Trophoblast cell (in vitro differentiated cells and primary cell): ENCODE measurements at regions not wholly inside any gene's neighbourhood (a gene's known extent, or its start where the extent isn't known, plus 50 kb on each side); places are given as distances from the start of the nearest gene placed in this dataset.

Source experiments
- DNase-seq, 2 donors: peaks; one replicate each; pipeline ENCODE4 v3.0.0-alpha.2; 2016
- H2AFZ ChIP-seq: 2 replicates; pipeline ENCODE4 v1.6.1; 2013; ENCODE audit warnings: low read length, moderate library complexity, mild to moderate bottlenecking; ENCODE audit not compliant: insufficient read depth, poor library complexity
- H2AK5ac ChIP-seq: 2 replicates; pipeline ENCODE4 v1.6.1; 2013; ENCODE audit warnings: mild to moderate bottlenecking, low read length
- H2BK120ac ChIP-seq: 2 replicates; pipeline ENCODE4 v1.6.1; 2013; ENCODE audit warnings: low read length, mild to moderate bottlenecking, moderate library complexity; ENCODE audit not compliant: insufficient read depth, poor library complexity
- H2BK12ac ChIP-seq: 2 replicates; pipeline ENCODE4 v1.6.1; 2013; ENCODE audit warnings: mild to moderate bottlenecking, low read length, moderate library complexity
- H2BK5ac ChIP-seq: 2 replicates; pipeline ENCODE4 v1.6.1; 2013; ENCODE audit warnings: low read length, low read depth, moderate library complexity, mild to moderate bottlenecking; ENCODE audit not compliant: poor library complexity
- H3K14ac ChIP-seq: 2 replicates; pipeline ENCODE4 v1.6.1; 2013; ENCODE audit warnings: mild to moderate bottlenecking, low read length
- H3K18ac ChIP-seq: 2 replicates; pipeline ENCODE4 v1.6.1; 2013; ENCODE audit warnings: mild to moderate bottlenecking, low read length
- H3K23ac ChIP-seq: 2 replicates; pipeline ENCODE4 v1.6.1; 2013; ENCODE audit warnings: low read length
- H3K27ac ChIP-seq: 2 replicates; pipeline ENCODE4 v1.5.1; 2013; ENCODE audit warnings: low read depth, mild to moderate bottlenecking, inconsistent platforms, low read length, moderate library complexity
- H3K27me3 ChIP-seq: 2 replicates; pipeline ENCODE4 v1.6.1; 2013; ENCODE audit warnings: inconsistent platforms, mild to moderate bottlenecking, low read length, moderate library complexity; ENCODE audit not compliant: insufficient read depth
- H3K36me3 ChIP-seq, 2 experiments: 1 replicate in 1 of 2; 2 replicates in 1 of 2; pipeline ENCODE4 v1.6.1; 2013; ENCODE audit warnings: low read length in 2 of 2, mild to moderate bottlenecking in 2 of 2, moderate library complexity in 1 of 2; ENCODE audit not compliant: insufficient read depth in 2 of 2, control insufficient read depth in 1 of 2
- H3K4ac ChIP-seq: 2 replicates; pipeline ENCODE4 v1.6.1; 2013; ENCODE audit warnings: low read depth, mild to moderate bottlenecking, low read length, moderate library complexity
- H3K4me1 ChIP-seq, 2 experiments: 1 replicate in 1 of 2; 2 replicates in 1 of 2; pipeline ENCODE4 v1.6.1; 2013; ENCODE audit warnings: low read length in 2 of 2, mild to moderate bottlenecking in 2 of 2, moderate library complexity in 1 of 2; ENCODE audit not compliant: insufficient read depth in 2 of 2, control insufficient read depth in 1 of 2
- H3K4me2 ChIP-seq: 2 replicates; pipeline ENCODE4 v1.6.1; 2013; ENCODE audit warnings: inconsistent platforms, mild to moderate bottlenecking, low read length, moderate library complexity
- H3K4me3 ChIP-seq: 2 replicates; pipeline ENCODE4 v1.5.1; 2013; ENCODE audit warnings: mild to moderate bottlenecking, low read depth, low read length, inconsistent platforms
- H3K79me1 ChIP-seq: one replicate; pipeline ENCODE4 v1.6.1; 2013; ENCODE audit warnings: low read length
- H3K79me2 ChIP-seq: 2 replicates; pipeline ENCODE4 v1.6.1; 2013; ENCODE audit warnings: low read length, mild to moderate bottlenecking; ENCODE audit not compliant: control insufficient read depth, insufficient read depth, poor library complexity
- H3K9ac ChIP-seq: 2 replicates; pipeline ENCODE4 v1.6.1; 2013; ENCODE audit warnings: mild to moderate bottlenecking, low read length
- H3K9me3 ChIP-seq: 2 replicates; pipeline ENCODE4 v1.6.1; 2013; ENCODE audit warnings: low read depth, mild to moderate bottlenecking, control low read depth, inconsistent platforms, low read length; ENCODE audit not compliant: insufficient read depth
- H4K12ac ChIP-seq: 2 replicates; pipeline ENCODE4 v1.6.1; 2013; ENCODE audit warnings: low read depth, mild to moderate bottlenecking, low read length, moderate library complexity
- H4K8ac ChIP-seq: 2 replicates; pipeline ENCODE4 v1.6.1; 2013; ENCODE audit warnings: low read depth, mild to moderate bottlenecking, low read length, moderate library complexity
- H4K91ac ChIP-seq: one replicate; pipeline ENCODE4 v1.6.1; 2013; ENCODE audit warnings: low read depth, mild to moderate bottlenecking, low read length, moderate library complexity
- WGBS: extraction: QIAGEN DNeasy Blood & Tissue Kit; methylation state at CpG from one replicate; pipeline ENCODE4 v1.1.7; 2013; ENCODE audit warnings: missing lambda C conversion rate; ENCODE audit not compliant: insufficient read length, insufficient coverage; ENCODE audit errors: extremely low coverage; 5-methylcytosine and 5-hydroxymethylcytosine counted together

DNA sequence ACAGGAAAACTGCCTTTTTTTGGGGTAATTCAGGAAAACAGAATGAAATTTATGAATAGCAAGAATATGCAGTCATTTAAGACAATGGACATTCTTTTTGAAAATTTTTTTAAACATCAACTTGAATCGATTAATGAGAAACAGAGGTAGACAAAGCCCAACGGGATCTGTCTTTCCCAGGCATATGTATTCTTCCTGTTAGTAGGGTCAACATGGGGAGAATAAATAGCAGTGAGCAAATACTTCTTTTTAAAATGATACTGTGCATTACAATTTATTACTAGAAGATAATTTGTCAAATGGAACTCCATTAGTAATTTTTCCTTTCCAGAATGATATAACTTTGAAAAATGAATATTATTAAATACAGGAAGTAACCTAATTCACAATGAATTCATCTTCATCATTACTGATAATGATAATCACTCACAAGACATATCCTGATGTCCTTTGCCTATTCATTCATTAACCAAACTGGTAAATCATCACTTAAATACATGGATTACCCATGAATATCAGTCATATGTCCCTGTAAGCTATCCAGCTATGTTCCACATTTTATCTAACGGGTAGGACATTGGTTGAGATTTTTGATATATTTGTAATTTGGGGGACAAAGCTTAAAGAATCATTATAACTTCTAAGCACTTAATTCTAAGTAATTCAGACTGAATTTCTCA lies 209.2 kb upstream of the CDIN1 start:
- Histone ChIP-seq H3K9me3 (no peaks in the 10 kb centered on the region), H2AK5ac (no peak overlapping the region), H3K4me1 (no peaks in the 10 kb centered on the region), H3K9ac (no peak overlapping the region), H3K4me3 (no peak overlapping the region), H4K12ac (no peak overlapping the region), H3K27me3 (no peaks in the 10 kb centered on the region), H2BK12ac (no peak overlapping the region), H4K91ac (no peak overlapping the region), H2BK5ac (no peak overlapping the region), H2BK120ac (no peak overlapping the region), H3K4me2 (no peak overlapping the region), H3K27ac (no peak overlapping the region), H3K4ac (no peak overlapping the region), H4K8ac (no peak overlapping the region), H2AFZ (no peak overlapping the region), H3K23ac (no peak overlapping the region), H3K14ac (no peak overlapping the region), H3K79me1 (no peaks in the 10 kb centered on the region), H3K18ac (no peak overlapping the region), H3K36me3 (no peaks in the 10 kb centered on the region), H3K79me2 (no peaks in the 10 kb centered on the region)
- no peak for DNase-seq
- no CpG with 5 or more reads among the region's 3 CpGs for WGBS

DNA sequence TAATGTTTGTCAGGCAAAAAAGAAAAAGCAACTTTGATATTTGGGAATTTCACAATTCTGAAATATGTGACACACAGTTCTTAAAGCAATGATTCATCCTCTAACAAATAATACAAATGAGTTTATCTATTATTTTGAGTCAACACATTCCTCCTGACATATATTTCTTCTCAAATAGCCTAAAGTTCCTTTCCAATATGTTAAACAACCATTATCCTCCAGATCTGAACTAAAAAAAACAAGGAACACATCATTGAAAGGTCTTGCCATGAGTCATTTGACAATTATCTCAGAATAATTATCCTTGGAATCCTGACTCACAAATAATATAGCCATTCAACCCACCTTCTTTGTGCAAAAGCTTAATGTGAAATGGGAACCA lies 208.7 kb upstream of the CDIN1 start:
- H3K9ac ChIP-seq: no peak overlapping the region
- H3K4ac ChIP-seq: no peak overlapping the region
- H2AK5ac ChIP-seq: no peak overlapping the region
- DNase-seq: peak; percentile 1 to 84
- no peaks in the 10 kb centered on the region for H3K36me3 ChIP-seq
- H4K91ac ChIP-seq: no peak overlapping the region
- H3K4me2 ChIP-seq: no peak overlapping the region
- H3K18ac ChIP-seq: no peak overlapping the region
- no peak overlapping the region for H4K8ac ChIP-seq
- no peaks in the 10 kb centered on the region for H3K79me1 ChIP-seq
- no peak overlapping the region for H3K23ac ChIP-seq
- H3K4me1 ChIP-seq: no peaks in the 10 kb centered on the region
- no peak overlapping the region for H2AFZ ChIP-seq
- no peaks in the 10 kb centered on the region for H3K27me3 ChIP-seq
- no peak overlapping the region for H3K4me3 ChIP-seq
- no peaks in the 10 kb centered on the region for H3K79me2 ChIP-seq
- no peak overlapping the region for H4K12ac ChIP-seq
- no peak overlapping the region for H2BK12ac ChIP-seq
- H2BK5ac ChIP-seq: no peak overlapping the region
- H3K27ac ChIP-seq: no peak overlapping the region
- H3K14ac ChIP-seq: no peak overlapping the region
- H3K9me3 ChIP-seq: no peaks in the 10 kb centered on the region
- H2BK120ac ChIP-seq: no peak overlapping the region

DNA sequence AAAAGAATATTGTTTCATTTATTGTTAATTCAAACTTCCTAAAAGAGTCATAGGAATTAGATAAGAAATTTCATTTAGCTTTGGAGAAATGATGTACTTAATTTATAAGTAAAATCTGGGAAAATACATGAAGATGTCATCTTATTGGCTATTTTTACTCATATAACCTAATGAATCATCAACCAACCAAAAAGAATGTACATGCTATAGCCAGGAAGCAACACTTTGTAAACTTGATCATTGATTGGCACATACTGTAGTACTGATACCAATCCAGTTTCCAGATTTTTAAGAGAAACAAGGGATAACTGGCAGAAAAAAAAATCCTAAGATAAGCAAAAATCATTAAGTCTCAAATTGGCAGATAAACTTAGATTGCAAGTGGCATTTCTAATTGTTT lies 207.9 kb upstream of the CDIN1 start:
- H2AFZ ChIP-seq: no peak overlapping the region
- H3K4ac ChIP-seq: no peak overlapping the region
- no peak overlapping the region for H3K4me2 ChIP-seq
- no peaks in the 10 kb centered on the region for H3K9me3 ChIP-seq
- H3K18ac ChIP-seq: no peak overlapping the region
- H2AK5ac ChIP-seq: no peak overlapping the region
- no peaks in the 10 kb centered on the region for H3K36me3 ChIP-seq
- H2BK12ac ChIP-seq: no peak overlapping the region
- H3K27ac ChIP-seq: no peak overlapping the region
- no peak overlapping the region for H3K14ac ChIP-seq
- no peaks in the 10 kb centered on the region for H3K4me1 ChIP-seq
- H3K27me3 ChIP-seq: no peaks in the 10 kb centered on the region
- H2BK5ac ChIP-seq: no peak overlapping the region
- no peak overlapping the region for H4K8ac ChIP-seq
- H3K9ac ChIP-seq: no peak overlapping the region
- H3K4me3 ChIP-seq: no peak overlapping the region
- H3K79me2 ChIP-seq: no peaks in the 10 kb centered on the region
- H3K79me1 ChIP-seq: no peaks in the 10 kb centered on the region
- H4K12ac ChIP-seq: no peak overlapping the region
- no peak overlapping the region for H4K91ac ChIP-seq
- H3K23ac ChIP-seq: no peak overlapping the region
- no peak for DNase-seq
- H2BK120ac ChIP-seq: no peak overlapping the region

DNA sequence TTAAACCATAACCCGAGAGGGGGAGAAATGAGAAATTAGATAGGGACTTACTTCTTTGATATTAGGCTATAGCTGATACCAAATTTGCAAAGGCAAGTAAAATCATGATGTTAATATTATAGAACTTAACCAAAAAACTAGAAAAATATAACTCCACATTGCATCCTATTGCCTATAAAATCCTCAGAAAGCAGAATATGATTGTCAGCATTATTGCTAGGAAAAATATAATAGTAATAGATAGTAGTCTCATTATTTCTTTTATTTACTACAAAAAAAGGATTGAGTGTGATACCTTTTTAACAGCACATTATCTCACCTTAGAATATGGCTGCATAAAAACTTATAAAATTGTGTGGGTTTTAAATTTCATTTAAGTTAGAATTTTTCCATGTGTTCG lies 206.5 kb upstream of the CDIN1 start:
- H3K23ac ChIP-seq: no peak overlapping the region
- H4K8ac ChIP-seq: no peak overlapping the region
- H3K79me1 ChIP-seq: no peaks in the 10 kb centered on the region
- H4K91ac ChIP-seq: no peak overlapping the region
- H3K14ac ChIP-seq: no peak overlapping the region
- H3K36me3 ChIP-seq: no peaks in the 10 kb centered on the region
- no peak for DNase-seq
- no peak overlapping the region for H2BK120ac ChIP-seq
- H2AK5ac ChIP-seq: no peak overlapping the region
- H4K12ac ChIP-seq: no peak overlapping the region
- H3K79me2 ChIP-seq: no peaks in the 10 kb centered on the region
- WGBS: no CpG with 5 or more reads among the region's 2 CpGs
- H3K4me3 ChIP-seq: no peak overlapping the region
- no peaks in the 10 kb centered on the region for H3K4me1 ChIP-seq
- no peaks in the 10 kb centered on the region for H3K9me3 ChIP-seq
- H3K27me3 ChIP-seq: no peaks in the 10 kb centered on the region
- H3K4me2 ChIP-seq: no peak overlapping the region
- no peak overlapping the region for H2AFZ ChIP-seq
- H3K4ac ChIP-seq: no peak overlapping the region
- H3K27ac ChIP-seq: no peak overlapping the region
- no peak overlapping the region for H2BK5ac ChIP-seq
- H3K18ac ChIP-seq: no peak overlapping the region
- H3K9ac ChIP-seq: no peak overlapping the region
- no peak overlapping the region for H2BK12ac ChIP-seq
